HepG2 (cell line): ENCODE measurements at regions not wholly inside any gene's neighbourhood (a gene's known extent, or its start where the extent isn't known, plus 50 kb on each side); places are given as distances from the start of the nearest gene placed in this dataset.

Experiments
- ATAC-seq: fragments of 200-7000 bp; cut with Tn5 transposase; 3 replicates; pipeline ENCODE4 v1.9.1; 2020; ENCODE audit warnings: mild to moderate bottlenecking, moderate library complexity
- BruUV-seq: library from RNA; stranded (reverse); fragments of 400-500 nt; replicated peaks from 2 replicates; lab custom pipeline; 2021; lab: Mats Ljungman, UMichigan
- CTCF ChIA-PET: fragments of 300-600 bp; formaldehyde crosslinking; extraction: SDS; loops from one replicate; lab custom pipeline; 2021; ENCODE audit warnings: low total read pairs, inconsistent platforms, low intra/inter-chr PET ratio; lab: Yijun Ruan, JAX
- POLR2A ChIA-PET: fragments of 350-600 bp; sonication (Branson Sonifier 250); formaldehyde crosslinking; loops from one replicate; lab custom pipeline; 2020; ENCODE audit warnings: antibody characterized with exemption, inconsistent platforms; lab: Yijun Ruan, JAX
- DNase-seq: peaks from one replicate; pipeline ENCODE4 v3.0.0-alpha.2; 2015; ENCODE audit warnings: low spot score
- FAIRE-seq: peaks from 3 replicates; lab custom pipeline; 2011; peaks lifted over from hg19 to GRCh38; lab: Jason Lieb, UNC
- H2AFZ ChIP-seq: one replicate; pipeline ENCODE4 v1.6.1; 2011; ENCODE audit warnings: low read length, inconsistent platforms
- H3K27ac ChIP-seq: fragments of 300-600 bp; 3 replicates; pipeline ENCODE4 v1.8.0; 2011; ENCODE audit warnings: mixed run types, mild to moderate bottlenecking, mixed read lengths, low read length, inconsistent platforms; ENCODE audit not compliant: insufficient read depth; ENCODE audit errors: extremely low read length
- H3K27me3 ChIP-seq, 2 experiments: fragments of 200-600 bp in 1 of 2; 2 replicates in 1 of 2; 3 replicates in 1 of 2; pipeline versions ENCODE4 v1.6.0 to v1.8.0; 2011; ENCODE audit warnings: low read length in 2 of 2, mild to moderate bottlenecking in 2 of 2, moderate library complexity in 2 of 2, inconsistent platforms in 1 of 2; ENCODE audit not compliant: insufficient read depth in 2 of 2, control insufficient read depth in 1 of 2
- H3K36me3 ChIP-seq, 2 experiments: fragments of 200-600 bp in 1 of 2; replicated peaks in 1 of 2; 2 replicates in 1 of 2; 3 replicates in 1 of 2; pipeline versions ENCODE4 v1.5.1 to v1.8.0; 2011; ENCODE audit warnings: low read length in 2 of 2, inconsistent platforms in 1 of 2; ENCODE audit not compliant: insufficient read depth in 2 of 2, control insufficient read depth in 1 of 2
- H3K4me1 ChIP-seq: 2 replicates; pipeline ENCODE4 v1.5.1; 2012; ENCODE audit warnings: low read length, inconsistent platforms; ENCODE audit not compliant: insufficient read depth
- H3K4me2 ChIP-seq: 2 replicates; pipeline ENCODE4 v1.6.0; 2011; ENCODE audit warnings: low read depth, low read length, inconsistent platforms
- H3K4me3 ChIP-seq, 3 experiments: fragments of 200-600 bp in 1 of 3; sonication (generic), shearing (Covaris generic) in 1 of 3; replicated peaks in 1 of 3; 2 replicates each; pipeline ENCODE4 v1.5.1; 2011 to 2016; ENCODE audit warnings: low read length in 3 of 3, inconsistent platforms in 2 of 3, low read depth in 2 of 3, mild to moderate bottlenecking in 2 of 3, control low read depth in 1 of 3, mixed read lengths in 1 of 3; ENCODE audit not compliant: insufficient read depth in 1 of 3
- H3K79me2 ChIP-seq: one replicate; pipeline ENCODE4 v1.6.1; 2011; ENCODE audit warnings: low read length, inconsistent platforms; ENCODE audit not compliant: insufficient read depth
- H3K9ac ChIP-seq: 2 replicates; pipeline ENCODE4 v1.6.0; 2011; ENCODE audit warnings: mild to moderate bottlenecking, low read depth, low read length, inconsistent platforms; ENCODE audit not compliant: insufficient read depth
- H3K9me3 ChIP-seq: 2 replicates; pipeline ENCODE4 v1.5.1; 2012; ENCODE audit warnings: mild to moderate bottlenecking, low read length
- H4K20me1 ChIP-seq: 2 replicates; pipeline ENCODE4 v1.6.0; 2011; ENCODE audit warnings: inconsistent platforms, mild to moderate bottlenecking, low read length, moderate library complexity; ENCODE audit not compliant: insufficient read depth
- CBX1 ChIP-seq: IDR thresholded peaks from one replicate; pipeline ENCODE4 v1.6.1; 2016; ENCODE audit warnings: antibody characterized with exemption, low read depth
- FOSL2 ChIP-seq: sonication (generic); formaldehyde crosslinking; IDR thresholded peaks from 2 replicates; pipeline ENCODE4 v1.4.0; 2020; ENCODE audit warnings: missing genetic modification reagents
- HCFC1 ChIP-seq: fragments of 150-350 bp; IDR thresholded peaks from 2 replicates; pipeline ENCODE4 v1.6.1; 2014; ENCODE audit warnings: low read depth, low read length
- MNT ChIP-seq: fragments of 450-650 bp; IDR thresholded peaks from 2 replicates; pipeline ENCODE4 v1.6.1; 2016
- MXI1 ChIP-seq: IDR thresholded peaks from 3 replicates; pipeline ENCODE4 v1.6.1; 2012; ENCODE audit warnings: low read depth, low read length, inconsistent platforms, borderline replicate concordance
- REL ChIP-seq: sonication (generic); formaldehyde crosslinking; conservative IDR thresholded peaks from 2 replicates; pipeline ENCODE4 v1.8.0; 2022; ENCODE audit warnings: mild to moderate bottlenecking, missing genetic modification reagents, moderate library complexity
- RORA ChIP-seq: sonication (generic); formaldehyde crosslinking; IDR thresholded peaks from 2 replicates; pipeline ENCODE4 v1.5.0; 2020; ENCODE audit warnings: mild to moderate bottlenecking, missing genetic modification reagents, moderate library complexity
- ZEB1 ChIP-seq: IDR thresholded peaks from 2 replicates; pipeline ENCODE4 v1.6.1; 2012; ENCODE audit warnings: mild to moderate bottlenecking, low read depth, inconsistent platforms; ENCODE audit not compliant: insufficient replicate concordance
- ZNF547 ChIP-seq: sonication (generic); formaldehyde crosslinking; IDR thresholded peaks from 2 replicates; pipeline ENCODE4 v1.5.1; 2020; ENCODE audit warnings: mild to moderate bottlenecking, missing genetic modification reagents
- ZNF558 ChIP-seq: sonication (generic); formaldehyde crosslinking; IDR thresholded peaks from 2 replicates; pipeline ENCODE4 v1.9.0; 2022; ENCODE audit warnings: mild to moderate bottlenecking, missing genetic modification reagents, borderline replicate concordance
- ZNF713 ChIP-seq: sonication (generic); formaldehyde crosslinking; IDR thresholded peaks from 2 replicates; pipeline ENCODE4 v1.4.0; 2020; ENCODE audit warnings: mild to moderate bottlenecking, missing genetic modification reagents
- WGBS: methylation state at CpG from one replicate; pipeline ENCODE4 v1.1.6; 2017; ENCODE audit warnings: low lambda C conversion rate; 5-methylcytosine and 5-hydroxymethylcytosine counted together
- in situ Hi-C: cut with HindIII; loops from 2 replicates; pipeline ENCODE4 v1.10.0; 2017; ENCODE audit warnings: low pct_unique_long_range_greater_than_20kb; ENCODE audit not compliant: extremely low pct_ligation_motif_present
- intact Hi-C: fragments of 100-400 bp; cut with micrococcal nuclease; formaldehyde crosslinking; loops from one replicate; pipeline ENCODE4 v1.10.0; 2022; ENCODE audit not compliant: unreplicated experiment
- TF ChIP-seq, protein P1 (sequence below): sonication (generic); formaldehyde crosslinking; IDR thresholded peaks from 2 replicates; pipeline ENCODE4 v1.9.0; 2021; ENCODE audit warnings: missing genetic modification reagents, mild to moderate bottlenecking, borderline replicate concordance
- TF ChIP-seq, protein P2 (sequence below): sonication (generic); formaldehyde crosslinking; IDR thresholded peaks from 2 replicates; pipeline ENCODE4 v1.8.0; 2022; ENCODE audit warnings: missing genetic modification reagents, mild to moderate bottlenecking, moderate library complexity, borderline replicate concordance

- POLR2A ChIA-PET, result no interaction called here
- Histone ChIP-seq H3K79me2 (no peaks in the 10 kb centered on the region), H2AFZ (no peak overlapping the region), H4K20me1 (no peaks in the 10 kb centered on the region), H3K9me3 (peaks cover 64% of the 10 kb centered on the region), H3K27me3 (no peaks in the 10 kb centered on the region), H3K27ac (no peak overlapping the region), H3K4me3 (no peak overlapping the region), H3K9ac (no peak overlapping the region), H3K4me1 (no peaks in the 10 kb centered on the region), H3K36me3 (no peaks in the 10 kb centered on the region), H3K4me2 (no peak overlapping the region)
- in situ Hi-C loops, result no loop called here
- TF ChIP-seq CBX1, result no peak
- peak; percentile 47; the same call in 1 of the 2 replicates for TF ChIP-seq MNT
- FAIRE-seq, result no peak
- DNase-seq, result no peak
- WGBS, result 2% methylated on average over 3 of the region's 3 CpGs
- no peak for ATAC-seq
- BruUV-seq, result no TSS peak
- CTCF ChIA-PET, result no interaction called here
- intact Hi-C loops, result no loop called here
These were observed 958.3 kb downstream of the ADGRL2 start for GRCh38 chr1:82759035-82759434.

- no peak overlapping the region for H3K9ac ChIP-seq
- ChIA-PET POLR2A (no interaction called here), CTCF (no interaction called here)
- no peaks in the 10 kb centered on the region for H3K4me1 ChIP-seq
- peaks cover 68% of the 10 kb centered on the region for H3K9me3 ChIP-seq
- no peaks in the 10 kb centered on the region for H4K20me1 ChIP-seq
- no peaks in the 10 kb centered on the region for H3K27me3 ChIP-seq
- no peaks in the 10 kb centered on the region for H3K79me2 ChIP-seq
- H3K4me2 ChIP-seq, result no peak overlapping the region
- H2AFZ ChIP-seq, result no peak overlapping the region
- no peaks in the 10 kb centered on the region for H3K36me3 ChIP-seq
- ATAC-seq (no peak), FAIRE-seq (no peak), DNase-seq (no peak)
- in situ Hi-C loops, result no loop called here
- intact Hi-C loops, result no loop called here
- no peak overlapping the region for H3K27ac ChIP-seq
- BruUV-seq, result no TSS peak
- no peak overlapping the region for H3K4me3 ChIP-seq
- WGBS, result 8% methylated on average over 4 of the region's 4 CpGs
- TF ChIP-seq, protein P1, sequence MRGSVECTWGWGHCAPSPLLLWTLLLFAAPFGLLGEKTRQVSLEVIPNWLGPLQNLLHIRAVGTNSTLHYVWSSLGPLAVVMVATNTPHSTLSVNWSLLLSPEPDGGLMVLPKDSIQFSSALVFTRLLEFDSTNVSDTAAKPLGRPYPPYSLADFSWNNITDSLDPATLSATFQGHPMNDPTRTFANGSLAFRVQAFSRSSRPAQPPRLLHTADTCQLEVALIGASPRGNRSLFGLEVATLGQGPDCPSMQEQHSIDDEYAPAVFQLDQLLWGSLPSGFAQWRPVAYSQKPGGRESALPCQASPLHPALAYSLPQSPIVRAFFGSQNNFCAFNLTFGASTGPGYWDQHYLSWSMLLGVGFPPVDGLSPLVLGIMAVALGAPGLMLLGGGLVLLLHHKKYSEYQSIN (CRISPR knock-in tag), result no peak
- TF ChIP-seq FOSL2 (CRISPR knock-in tag), result no peak
- TF ChIP-seq REL (CRISPR knock-in tag), result no peak
- TF ChIP-seq, protein P2, sequence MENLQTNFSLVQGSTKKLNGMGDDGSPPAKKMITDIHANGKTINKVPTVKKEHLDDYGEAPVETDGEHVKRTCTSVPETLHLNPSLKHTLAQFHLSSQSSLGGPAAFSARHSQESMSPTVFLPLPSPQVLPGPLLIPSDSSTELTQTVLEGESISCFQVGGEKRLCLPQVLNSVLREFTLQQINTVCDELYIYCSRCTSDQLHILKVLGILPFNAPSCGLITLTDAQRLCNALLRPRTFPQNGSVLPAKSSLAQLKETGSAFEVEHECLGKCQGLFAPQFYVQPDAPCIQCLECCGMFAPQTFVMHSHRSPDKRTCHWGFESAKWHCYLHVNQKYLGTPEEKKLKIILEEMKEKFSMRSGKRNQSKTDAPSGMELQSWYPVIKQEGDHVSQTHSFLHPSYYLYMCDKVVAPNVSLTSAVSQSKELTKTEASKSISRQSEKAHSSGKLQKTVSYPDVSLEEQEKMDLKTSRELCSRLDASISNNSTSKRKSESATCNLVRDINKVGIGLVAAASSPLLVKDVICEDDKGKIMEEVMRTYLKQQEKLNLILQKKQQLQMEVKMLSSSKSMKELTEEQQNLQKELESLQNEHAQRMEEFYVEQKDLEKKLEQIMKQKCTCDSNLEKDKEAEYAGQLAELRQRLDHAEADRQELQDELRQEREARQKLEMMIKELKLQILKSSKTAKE, result no peak
- TF ChIP-seq RORA (CRISPR knock-in tag), result no peak
- TF ChIP-seq ZNF713 (CRISPR knock-in tag), result no peak
- no peak for TF ChIP-seq ZEB1
- no peak for TF ChIP-seq HCFC1
- TF ChIP-seq ZNF558 (CRISPR knock-in tag), result no peak
- no peak for TF ChIP-seq CBX1
- TF ChIP-seq ZNF547 (CRISPR knock-in tag), result no peak
- no peak for TF ChIP-seq MXI1
These were observed 954.9 kb downstream of the ADGRL2 start for GRCh38 chr1:82755671-82756070.
